ENCODE measurements at regions not wholly inside any gene's neighbourhood (a gene's known extent, or its start where the extent isn't known, plus 50 kb on each side); places are given as distances from the start of the nearest gene placed in this dataset.

DNA sequence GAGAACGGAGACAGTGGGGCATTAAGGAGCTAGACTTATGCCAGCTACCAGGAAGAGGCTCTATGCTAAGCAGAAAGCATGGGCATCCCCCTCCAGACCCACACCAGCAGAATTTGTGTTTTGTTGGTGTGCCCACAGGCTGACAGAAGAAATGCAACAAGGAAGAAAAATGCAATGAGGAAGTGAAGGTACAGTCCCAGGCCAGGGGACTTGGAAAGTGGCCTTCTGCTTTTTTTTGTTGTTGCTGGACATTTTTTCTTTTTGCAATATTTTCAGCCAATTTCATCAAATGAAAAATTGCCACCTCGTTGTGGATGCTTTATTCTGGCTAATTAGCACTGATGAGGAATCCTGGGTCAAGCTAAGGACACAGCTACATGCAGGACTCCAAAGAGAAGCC, 167.7 kb downstream of the TSHZ3 start (continued):
- TF ChIP-seq, protein P1, sequence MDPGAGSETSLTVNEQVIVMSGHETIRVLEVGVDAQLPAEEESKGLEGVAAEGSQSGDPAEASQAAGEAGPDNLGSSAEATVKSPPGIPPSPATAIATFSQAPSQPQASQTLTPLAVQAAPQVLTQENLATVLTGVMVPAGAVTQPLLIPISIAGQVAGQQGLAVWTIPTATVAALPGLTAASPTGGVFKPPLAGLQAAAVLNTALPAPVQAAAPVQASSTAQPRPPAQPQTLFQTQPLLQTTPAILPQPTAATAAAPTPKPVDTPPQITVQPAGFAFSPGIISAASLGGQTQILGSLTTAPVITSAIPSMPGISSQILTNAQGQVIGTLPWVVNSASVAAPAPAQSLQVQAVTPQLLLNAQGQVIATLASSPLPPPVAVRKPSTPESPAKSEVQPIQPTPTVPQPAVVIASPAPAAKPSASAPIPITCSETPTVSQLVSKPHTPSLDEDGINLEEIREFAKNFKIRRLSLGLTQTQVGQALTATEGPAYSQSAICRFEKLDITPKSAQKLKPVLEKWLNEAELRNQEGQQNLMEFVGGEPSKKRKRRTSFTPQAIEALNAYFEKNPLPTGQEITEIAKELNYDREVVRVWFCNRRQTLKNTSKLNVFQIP (CRISPR knock-in tag; IDR thresholded peaks at IDR 0.05; ENCODE audit: borderline replicate concordance, low read depth), result no peak

DNA sequence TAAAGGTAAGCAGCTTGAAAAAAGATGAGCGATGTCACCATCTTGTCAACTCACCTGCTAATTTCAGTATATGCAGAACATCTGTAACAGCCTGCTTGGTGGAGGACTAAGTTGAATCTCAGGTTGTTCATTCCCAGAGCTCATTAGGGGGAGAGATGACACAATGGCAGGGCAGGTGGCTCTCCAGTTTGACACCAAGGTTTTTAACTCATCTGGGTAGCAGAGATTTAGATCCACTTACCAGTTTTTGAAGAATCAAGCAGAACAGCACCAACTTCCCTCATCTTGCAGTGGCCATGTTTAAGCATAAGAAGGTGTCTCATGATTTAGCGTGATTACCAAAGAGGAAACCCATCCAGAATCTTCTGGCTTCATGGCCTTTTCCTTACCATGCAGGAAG, 168.3 kb downstream of the TSHZ3 start:
- no peak for ATAC-seq
- TF ChIP-seq CSDC2 (CRISPR knock-in tag; IDR thresholded peaks at IDR 0.05) (no peak), ARNTL (CRISPR knock-in tag; IDR thresholded peaks at IDR 0.05; ENCODE audit: borderline replicate concordance, low read depth) (no peak), ESRRG (CRISPR knock-in tag; IDR thresholded peaks at IDR 0.05) (no peak), BACH2 (CRISPR knock-in tag; IDR thresholded peaks at IDR 0.05; ENCODE audit: borderline replicate concordance) (no peak), TCF4 (CRISPR knock-in tag; IDR thresholded peaks at IDR 0.05; ENCODE audit: borderline replicate concordance) (no peak), ZNF8 (CRISPR knock-in tag; IDR thresholded peaks at IDR 0.05) (no peak), SNAI2 (CRISPR knock-in tag; IDR thresholded peaks at IDR 0.05) (no peak), ZNF565 (CRISPR knock-in tag; conservative IDR thresholded peaks at IDR 0.05; ENCODE audit: low read depth) (no peak), TOX (CRISPR knock-in tag; IDR thresholded peaks at IDR 0.05; ENCODE audit: borderline replicate concordance) (no peak), ISL1 (CRISPR knock-in tag; IDR thresholded peaks at IDR 0.05) (no peak), ZC3H10 (CRISPR knock-in tag; IDR thresholded peaks at IDR 0.05) (no peak), OSR1 (CRISPR knock-in tag; IDR thresholded peaks at IDR 0.05) (no peak), PPARA (CRISPR knock-in tag; IDR thresholded peaks at IDR 0.05; ENCODE audit: borderline replicate concordance) (no peak), ZFP3 (CRISPR knock-in tag; IDR thresholded peaks at IDR 0.05) (no peak)
- TF ChIP-seq, protein P1 (CRISPR knock-in tag; IDR thresholded peaks at IDR 0.05; ENCODE audit: borderline replicate concordance, low read depth), result no peak
- TF ChIP-seq, protein P2, sequence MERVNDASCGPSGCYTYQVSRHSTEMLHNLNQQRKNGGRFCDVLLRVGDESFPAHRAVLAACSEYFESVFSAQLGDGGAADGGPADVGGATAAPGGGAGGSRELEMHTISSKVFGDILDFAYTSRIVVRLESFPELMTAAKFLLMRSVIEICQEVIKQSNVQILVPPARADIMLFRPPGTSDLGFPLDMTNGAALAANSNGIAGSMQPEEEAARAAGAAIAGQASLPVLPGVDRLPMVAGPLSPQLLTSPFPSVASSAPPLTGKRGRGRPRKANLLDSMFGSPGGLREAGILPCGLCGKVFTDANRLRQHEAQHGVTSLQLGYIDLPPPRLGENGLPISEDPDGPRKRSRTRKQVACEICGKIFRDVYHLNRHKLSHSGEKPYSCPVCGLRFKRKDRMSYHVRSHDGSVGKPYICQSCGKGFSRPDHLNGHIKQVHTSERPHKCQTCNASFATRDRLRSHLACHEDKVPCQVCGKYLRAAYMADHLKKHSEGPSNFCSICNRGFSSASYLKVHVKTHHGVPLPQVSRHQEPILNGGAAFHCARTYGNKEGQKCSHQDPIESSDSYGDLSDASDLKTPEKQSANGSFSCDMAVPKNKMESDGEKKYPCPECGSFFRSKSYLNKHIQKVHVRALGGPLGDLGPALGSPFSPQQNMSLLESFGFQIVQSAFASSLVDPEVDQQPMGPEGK (CRISPR knock-in tag; IDR thresholded peaks at IDR 0.05; ENCODE audit: borderline replicate concordance), result no peak
- TF ChIP-seq, protein P3, sequence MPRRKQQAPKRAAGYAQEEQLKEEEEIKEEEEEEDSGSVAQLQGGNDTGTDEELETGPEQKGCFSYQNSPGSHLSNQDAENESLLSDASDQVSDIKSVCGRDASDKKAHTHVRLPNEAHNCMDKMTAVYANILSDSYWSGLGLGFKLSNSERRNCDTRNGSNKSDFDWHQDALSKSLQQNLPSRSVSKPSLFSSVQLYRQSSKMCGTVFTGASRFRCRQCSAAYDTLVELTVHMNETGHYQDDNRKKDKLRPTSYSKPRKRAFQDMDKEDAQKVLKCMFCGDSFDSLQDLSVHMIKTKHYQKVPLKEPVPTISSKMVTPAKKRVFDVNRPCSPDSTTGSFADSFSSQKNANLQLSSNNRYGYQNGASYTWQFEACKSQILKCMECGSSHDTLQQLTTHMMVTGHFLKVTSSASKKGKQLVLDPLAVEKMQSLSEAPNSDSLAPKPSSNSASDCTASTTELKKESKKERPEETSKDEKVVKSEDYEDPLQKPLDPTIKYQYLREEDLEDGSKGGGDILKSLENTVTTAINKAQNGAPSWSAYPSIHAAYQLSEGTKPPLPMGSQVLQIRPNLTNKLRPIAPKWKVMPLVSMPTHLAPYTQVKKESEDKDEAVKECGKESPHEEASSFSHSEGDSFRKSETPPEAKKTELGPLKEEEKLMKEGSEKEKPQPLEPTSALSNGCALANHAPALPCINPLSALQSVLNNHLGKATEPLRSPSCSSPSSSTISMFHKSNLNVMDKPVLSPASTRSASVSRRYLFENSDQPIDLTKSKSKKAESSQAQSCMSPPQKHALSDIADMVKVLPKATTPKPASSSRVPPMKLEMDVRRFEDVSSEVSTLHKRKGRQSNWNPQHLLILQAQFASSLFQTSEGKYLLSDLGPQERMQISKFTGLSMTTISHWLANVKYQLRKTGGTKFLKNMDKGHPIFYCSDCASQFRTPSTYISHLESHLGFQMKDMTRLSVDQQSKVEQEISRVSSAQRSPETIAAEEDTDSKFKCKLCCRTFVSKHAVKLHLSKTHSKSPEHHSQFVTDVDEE (CRISPR knock-in tag; IDR thresholded peaks at IDR 0.05), result no peak
- TF ChIP-seq, protein P4, sequence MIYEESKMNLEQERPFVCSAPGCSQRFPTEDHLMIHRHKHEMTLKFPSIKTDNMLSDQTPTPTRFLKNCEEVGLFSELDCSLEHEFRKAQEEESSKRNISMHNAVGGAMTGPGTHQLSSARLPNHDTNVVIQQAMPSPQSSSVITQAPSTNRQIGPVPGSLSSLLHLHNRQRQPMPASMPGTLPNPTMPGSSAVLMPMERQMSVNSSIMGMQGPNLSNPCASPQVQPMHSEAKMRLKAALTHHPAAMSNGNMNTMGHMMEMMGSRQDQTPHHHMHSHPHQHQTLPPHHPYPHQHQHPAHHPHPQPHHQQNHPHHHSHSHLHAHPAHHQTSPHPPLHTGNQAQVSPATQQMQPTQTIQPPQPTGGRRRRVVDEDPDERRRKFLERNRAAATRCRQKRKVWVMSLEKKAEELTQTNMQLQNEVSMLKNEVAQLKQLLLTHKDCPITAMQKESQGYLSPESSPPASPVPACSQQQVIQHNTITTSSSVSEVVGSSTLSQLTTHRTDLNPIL (CRISPR knock-in tag; IDR thresholded peaks at IDR 0.05; ENCODE audit: low read depth), result no peak

DNA sequence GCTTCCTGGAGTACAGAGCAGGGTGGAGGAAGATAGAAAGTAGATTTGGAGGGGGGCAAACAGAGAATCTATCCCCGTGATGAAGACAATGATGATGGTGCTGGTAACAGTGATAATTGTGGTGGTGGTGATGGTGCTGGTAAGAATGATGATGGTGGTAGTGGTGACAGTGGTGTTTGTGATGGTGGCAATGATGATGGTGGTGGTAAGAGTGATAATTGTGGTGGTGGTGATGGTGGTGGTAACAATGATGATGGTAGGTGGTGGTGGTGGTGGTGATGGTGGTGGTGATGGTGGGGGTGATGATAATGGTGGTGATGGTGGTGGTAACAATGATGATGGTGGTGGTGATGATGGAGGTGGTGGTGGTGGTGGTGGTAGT, 169.8 kb downstream of the TSHZ3 start:
- no peak for ATAC-seq
- no peak for TF ChIP-seq ZFP30 (CRISPR knock-in tag; IDR thresholded peaks at IDR 0.05)
- TF ChIP-seq CSDC2 (CRISPR knock-in tag; IDR thresholded peaks at IDR 0.05), result no peak
- TF ChIP-seq, protein P5, sequence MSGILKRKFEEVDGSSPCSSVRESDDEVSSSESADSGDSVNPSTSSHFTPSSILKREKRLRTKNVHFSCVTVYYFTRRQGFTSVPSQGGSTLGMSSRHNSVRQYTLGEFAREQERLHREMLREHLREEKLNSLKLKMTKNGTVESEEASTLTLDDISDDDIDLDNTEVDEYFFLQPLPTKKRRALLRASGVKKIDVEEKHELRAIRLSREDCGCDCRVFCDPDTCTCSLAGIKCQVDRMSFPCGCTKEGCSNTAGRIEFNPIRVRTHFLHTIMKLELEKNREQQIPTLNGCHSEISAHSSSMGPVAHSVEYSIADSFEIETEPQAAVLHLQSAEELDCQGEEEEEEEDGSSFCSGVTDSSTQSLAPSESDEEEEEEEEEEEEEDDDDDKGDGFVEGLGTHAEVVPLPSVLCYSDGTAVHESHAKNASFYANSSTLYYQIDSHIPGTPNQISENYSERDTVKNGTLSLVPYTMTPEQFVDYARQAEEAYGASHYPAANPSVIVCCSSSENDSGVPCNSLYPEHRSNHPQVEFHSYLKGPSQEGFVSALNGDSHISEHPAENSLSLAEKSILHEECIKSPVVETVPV (CRISPR knock-in tag; IDR thresholded peaks at IDR 0.05), result no peak
- no peak for TF ChIP-seq ARNTL (CRISPR knock-in tag; IDR thresholded peaks at IDR 0.05; ENCODE audit: borderline replicate concordance, low read depth)
- TF ChIP-seq, protein P4 (CRISPR knock-in tag; IDR thresholded peaks at IDR 0.05; ENCODE audit: low read depth), result no peak
- TF ChIP-seq RARB (CRISPR knock-in tag; IDR thresholded peaks at IDR 0.05), result no peak
- no peak for TF ChIP-seq TOX (CRISPR knock-in tag; IDR thresholded peaks at IDR 0.05; ENCODE audit: borderline replicate concordance)
- TF ChIP-seq ISL1 (CRISPR knock-in tag; IDR thresholded peaks at IDR 0.05), result no peak
- TF ChIP-seq, protein P3 (CRISPR knock-in tag; IDR thresholded peaks at IDR 0.05), result no peak
- no peak for TF ChIP-seq TCF4 (CRISPR knock-in tag; IDR thresholded peaks at IDR 0.05; ENCODE audit: borderline replicate concordance)

Measured in SK-N-SH treated with all-trans-retinoic acid at 6 μM for 48 hours (cell line).